ENCODE measurements at regions not wholly inside any gene's neighbourhood (a gene's known extent, or its start where the extent isn't known, plus 50 kb on each side); places are given as distances from the start of the nearest gene placed in this dataset.

- no peak for TF ChIP-seq USF2 (IDR thresholded peaks at IDR 0.05; ENCODE audit: low read length)
- no peak for TF ChIP-seq HDAC6 (IDR thresholded peaks at IDR 0.05; ENCODE audit: low read depth, low read length)
Measured at GRCh38 chr6:53999088-53999755, 112.0 kb upstream of the MLIP start (continued).

Data from H1 (cell line).